ENCODE measurements at regions not wholly inside any gene's neighbourhood (a gene's known extent, or its start where the extent isn't known, plus 50 kb on each side); places are given as distances from the start of the nearest gene placed in this dataset.
"Not testable (repeated sequence)": the region's sequence is repeated elsewhere in the genome, so short reads cannot be mapped to it uniquely, and the experiment has no call there.

DNA sequence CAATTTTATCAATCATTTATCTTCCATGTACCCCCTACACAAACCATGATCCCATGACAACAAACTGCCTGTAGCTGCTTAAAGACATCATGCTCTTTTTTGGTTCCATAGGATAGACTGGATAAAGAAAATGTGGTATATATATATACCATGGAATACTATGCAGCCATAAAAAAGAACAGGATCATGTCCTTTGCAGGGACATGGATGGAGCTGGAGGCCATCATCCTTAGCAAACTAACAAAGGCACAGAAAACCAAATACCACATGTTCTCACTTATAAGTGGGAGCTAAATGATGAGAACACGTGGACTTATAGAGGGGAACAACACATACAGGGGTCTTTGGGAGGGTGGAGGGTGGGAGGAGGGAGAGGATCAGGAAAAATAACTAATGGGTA lies 577.2 kb downstream of the KCNJ2 start:
- TF ChIP-seq CTCF (IDR thresholded peaks at IDR 0.05); POLR2AphosphoS5 (IDR thresholded peaks at IDR 0.05); POLR2A (IDR thresholded peaks at IDR 0.05; ENCODE audit: low read depth): not testable (repeated sequence)
